GF-D8 (cell line): ENCODE measurements at regions not wholly inside any gene's neighbourhood (a gene's known extent, or its start where the extent isn't known, plus 50 kb on each side); places are given as distances from the start of the nearest gene placed in this dataset.
"Not testable (repeated sequence)": the region's sequence is repeated elsewhere in the genome, so short reads cannot be mapped to it uniquely, and the experiment has no call there.

Experiments used
- DNase-seq: peaks from one replicate; lab custom pipeline; 2025; lab: John Stamatoyannopoulos, UW

DNA sequence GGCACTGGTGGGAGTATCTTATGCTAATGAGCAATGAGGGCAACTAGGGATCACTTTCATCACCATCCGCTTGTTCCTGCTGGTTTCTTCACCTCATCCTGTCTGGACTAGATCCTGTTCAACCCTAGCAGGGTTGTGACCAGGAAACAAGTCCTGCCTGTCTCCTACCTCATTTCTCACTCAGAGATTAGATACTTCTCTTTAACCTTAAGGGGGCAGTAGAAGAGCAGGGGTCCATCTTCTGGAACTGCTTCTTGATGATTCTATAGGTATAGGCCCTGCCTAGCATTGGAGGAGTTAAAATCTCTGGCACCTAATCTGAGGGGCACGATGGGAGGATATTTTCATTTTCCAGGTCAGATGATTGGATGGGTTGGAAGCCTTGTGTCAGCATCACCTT lies 415.5 kb downstream of the TGIF2LX start:
- DNase-seq = not testable (repeated sequence)

DNA sequence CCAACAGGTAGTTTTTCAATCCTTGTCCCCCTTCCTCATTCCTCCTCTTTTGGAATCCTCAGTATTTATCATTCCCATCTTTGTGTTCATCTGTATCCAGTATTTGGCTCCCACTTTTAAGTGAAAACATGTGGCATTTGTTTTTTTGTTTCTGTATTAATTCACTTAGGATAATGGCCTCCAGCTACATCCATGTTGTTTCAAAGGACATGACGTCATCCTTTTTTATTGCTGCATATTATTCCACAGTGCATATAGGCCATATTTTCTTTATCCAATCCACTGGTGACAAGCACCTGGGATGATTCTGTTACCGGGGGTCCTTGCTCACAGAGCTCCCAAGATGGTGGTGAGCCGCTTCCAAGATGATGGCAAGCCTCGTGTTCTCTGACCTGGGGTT lies 447.9 kb downstream of the TGIF2LX start:
- not testable (repeated sequence) for DNase-seq

DNA sequence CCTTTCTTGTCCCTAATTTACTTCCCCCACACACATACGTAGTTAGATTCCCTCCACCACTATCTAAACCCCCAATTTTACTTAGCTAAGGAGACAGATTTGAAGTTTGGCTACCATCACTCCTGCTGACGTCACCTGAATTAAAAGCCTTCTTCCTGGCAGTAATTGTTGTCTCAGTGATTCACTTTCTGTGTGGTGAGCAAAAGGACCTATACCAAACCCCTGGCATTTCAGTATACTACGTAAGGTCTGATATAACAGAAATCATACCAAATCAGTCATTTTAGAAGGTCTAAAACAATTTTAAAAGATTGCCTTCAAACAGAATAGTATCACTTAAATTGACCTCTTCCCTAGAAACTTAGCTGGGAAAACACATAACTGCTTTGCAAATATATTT lies 476.3 kb downstream of the TGIF2LX start:
- DNase-seq = not testable (repeated sequence)

DNA sequence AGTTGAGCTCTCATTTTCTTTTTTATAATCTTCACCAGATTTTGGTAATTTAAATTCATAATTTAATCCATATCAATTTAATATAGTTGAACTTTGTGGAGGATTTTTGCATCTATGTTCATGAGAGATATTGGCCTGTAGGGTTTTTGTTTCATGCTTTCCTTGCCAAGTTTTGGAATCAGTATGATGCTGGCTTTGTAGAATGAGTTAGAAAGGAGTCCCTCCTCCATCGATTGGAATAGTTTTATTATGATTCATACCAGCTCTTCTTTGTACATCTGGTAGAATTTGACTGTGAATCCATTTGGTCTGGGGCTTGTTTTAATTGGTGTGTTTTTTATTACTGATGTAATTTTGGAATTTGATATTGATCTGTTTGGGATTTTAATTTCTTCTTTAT lies 480.5 kb downstream of the TGIF2LX start:
- DNase-seq = not testable (repeated sequence)

DNA sequence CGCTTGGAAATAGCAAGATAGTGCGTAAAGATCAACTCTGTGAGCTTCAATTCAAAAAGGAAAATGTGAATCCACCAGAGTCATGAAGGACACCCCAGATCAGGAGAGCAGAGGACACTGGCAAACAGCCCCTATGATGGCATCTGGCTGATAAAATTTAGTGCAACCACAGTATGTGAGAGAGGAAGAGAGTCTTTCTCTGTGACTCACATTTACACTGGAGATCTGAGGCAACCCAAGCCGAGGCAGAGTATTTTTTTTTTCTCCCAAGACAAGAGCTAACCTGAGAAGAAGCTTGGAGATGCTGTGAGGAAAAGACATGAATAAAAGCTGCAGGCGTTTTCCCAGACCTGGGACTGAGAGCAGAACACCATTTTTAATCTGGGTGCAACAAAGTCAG lies 482.2 kb downstream of the TGIF2LX start:
- not testable (repeated sequence) for DNase-seq

DNA sequence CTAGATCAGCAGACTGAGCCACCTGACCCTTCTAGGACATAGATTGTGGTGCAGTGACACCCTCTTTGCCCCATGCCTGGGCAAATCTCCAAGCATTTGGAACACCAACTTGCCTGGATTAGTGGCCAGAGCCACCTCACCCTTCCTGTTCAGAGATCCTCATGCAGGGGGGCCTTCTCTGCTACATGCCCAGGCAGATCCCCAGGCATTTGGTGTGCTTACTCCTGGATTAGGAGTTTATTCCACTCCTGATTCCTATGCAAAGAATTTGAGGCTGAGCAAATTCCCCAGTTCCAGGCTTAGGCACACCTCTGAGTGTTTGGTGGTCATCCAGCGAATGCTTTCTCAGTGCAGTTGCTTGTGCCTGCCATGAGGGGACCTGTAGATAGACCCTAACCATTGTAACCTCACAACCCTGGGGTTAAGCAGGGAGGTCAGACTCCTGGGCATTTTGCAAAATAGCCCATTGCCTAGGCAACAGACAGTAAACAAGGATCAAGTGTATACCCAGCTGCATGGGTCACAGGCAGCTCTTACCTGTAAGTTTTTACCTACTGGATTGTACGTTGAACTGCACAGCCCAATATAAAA lies 483.2 kb downstream of the TGIF2LX start:
- not testable (repeated sequence) for DNase-seq

DNA sequence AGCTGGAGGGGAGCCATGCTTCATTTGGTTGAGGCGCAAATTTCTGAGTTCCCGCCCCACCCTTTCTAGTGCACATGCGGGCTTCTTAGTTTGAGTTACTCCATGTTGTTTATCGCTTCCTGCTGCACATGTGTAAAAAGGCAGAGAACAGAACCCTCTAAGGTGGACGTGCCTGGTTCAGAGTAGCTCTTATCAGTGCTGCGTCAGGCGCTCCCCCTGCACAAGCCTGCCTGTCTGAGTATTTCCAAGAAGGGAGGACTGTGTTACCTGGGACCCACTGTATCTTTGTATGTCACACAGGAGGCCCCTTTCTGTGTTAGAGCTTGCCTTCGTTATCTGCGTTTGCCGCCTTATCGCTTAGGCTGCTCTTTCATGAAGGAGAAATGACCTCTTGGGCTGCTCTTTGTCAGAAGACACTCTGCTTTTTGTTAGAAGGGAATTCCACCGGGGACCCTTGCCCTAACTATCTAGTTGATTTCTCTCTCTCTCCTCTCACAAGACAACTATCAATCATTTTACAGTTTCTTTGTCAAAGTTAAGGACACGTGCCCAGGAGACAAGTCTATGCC lies 532.1 kb downstream of the TGIF2LX start:
- not testable (repeated sequence) for DNase-seq

DNA sequence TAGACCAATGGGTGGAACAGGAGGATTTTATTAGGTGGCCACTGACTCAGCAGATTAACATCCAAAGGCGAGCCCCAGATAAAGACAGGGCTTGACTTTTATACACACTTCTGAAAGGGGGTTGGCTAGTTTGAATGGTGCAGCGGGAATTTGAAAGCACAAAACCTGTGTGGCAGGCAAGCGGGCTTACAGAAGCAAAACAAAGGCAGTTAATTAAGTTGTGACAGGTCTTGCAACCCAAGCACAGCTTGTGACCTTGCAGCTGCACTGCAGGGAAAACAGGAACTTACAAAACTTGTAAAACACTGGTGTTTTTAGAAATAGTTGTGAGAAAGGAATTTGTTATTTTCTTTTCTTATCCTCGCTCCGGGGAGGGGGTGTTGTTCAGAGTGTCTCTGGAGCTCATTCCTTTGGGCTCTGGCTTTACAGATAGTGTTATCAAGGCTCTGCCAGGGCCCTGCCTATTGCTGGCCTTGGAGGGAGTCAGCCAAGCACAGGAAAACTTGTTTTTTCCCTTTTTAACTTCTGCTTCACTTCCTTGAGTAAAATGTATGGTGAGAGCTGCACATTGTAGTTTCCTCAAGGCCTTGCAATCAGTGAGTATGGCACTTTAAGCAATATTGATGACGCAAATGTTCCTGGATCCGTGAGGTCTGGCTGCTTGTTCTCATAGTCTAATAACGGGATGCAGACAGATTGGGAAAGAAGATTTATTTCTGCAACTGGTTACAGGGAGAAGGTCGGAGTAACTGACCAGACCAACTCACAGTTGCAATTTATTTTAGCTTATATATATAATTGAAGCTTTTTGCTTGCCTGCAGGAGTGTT lies 536.6 kb downstream of the TGIF2LX start:
- DNase-seq = peak; percentile 40

DNA sequence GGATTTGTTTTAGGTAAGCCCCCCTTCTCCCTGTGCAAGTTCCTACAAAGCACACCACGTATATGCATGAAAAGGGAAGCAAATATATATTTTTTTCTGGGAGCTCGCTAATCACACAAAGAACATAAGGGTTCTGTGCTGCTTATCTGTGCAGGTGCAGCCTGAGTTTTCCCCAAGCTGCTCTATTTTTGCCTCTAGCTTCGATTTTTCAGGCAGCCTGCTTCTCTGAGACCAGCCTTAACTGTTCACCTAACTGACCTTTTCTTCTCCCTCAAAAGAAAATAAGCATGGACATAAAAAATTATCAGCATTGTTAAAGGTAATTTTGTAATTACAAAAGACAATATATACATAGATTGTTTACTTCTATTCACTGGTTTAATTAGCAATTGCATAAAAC lies 552.7 kb downstream of the TGIF2LX start:
- DNase-seq = not testable (repeated sequence)

DNA sequence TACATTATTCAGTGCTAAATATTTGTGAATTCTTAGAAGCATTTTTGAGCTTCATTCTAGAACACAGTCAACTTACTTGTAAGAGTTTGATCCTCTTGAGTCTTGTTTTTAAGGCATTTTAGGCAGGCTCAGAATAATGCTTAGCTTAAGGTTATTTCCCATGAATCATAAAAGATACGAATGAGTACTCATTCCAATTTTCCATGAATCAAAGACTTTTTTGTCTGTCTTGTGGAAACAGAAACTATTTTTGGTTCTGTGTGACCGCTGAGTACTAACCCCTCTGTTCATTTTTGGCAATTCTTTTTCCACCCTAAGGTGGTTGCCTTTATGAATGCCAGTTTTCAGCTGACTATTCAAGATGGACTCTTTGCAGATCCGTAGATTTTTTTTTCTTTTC lies 563.7 kb downstream of the TGIF2LX start:
- not testable (repeated sequence) for DNase-seq

DNA sequence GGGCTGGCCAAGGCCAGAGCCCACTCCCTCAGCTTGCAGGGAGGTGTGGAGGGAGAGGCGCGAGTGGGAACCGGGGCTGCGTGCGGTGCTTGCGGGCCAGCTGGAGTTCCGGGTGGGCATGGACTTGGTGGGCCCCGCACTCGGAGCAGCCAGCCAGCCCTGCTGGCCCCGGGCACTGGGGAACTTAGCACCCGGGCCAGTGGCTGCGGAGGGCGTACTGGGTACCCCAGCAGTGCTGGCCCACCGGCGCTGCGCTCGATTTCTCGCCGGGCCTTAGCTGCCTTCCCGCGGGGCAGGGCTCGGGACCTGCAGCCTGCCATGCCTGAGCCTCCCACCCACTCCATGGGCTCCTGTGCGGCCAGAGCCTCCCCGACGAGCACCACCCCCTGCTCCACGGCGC lies 599.6 kb downstream of the TGIF2LX start:
- DNase-seq = not testable (repeated sequence)

DNA sequence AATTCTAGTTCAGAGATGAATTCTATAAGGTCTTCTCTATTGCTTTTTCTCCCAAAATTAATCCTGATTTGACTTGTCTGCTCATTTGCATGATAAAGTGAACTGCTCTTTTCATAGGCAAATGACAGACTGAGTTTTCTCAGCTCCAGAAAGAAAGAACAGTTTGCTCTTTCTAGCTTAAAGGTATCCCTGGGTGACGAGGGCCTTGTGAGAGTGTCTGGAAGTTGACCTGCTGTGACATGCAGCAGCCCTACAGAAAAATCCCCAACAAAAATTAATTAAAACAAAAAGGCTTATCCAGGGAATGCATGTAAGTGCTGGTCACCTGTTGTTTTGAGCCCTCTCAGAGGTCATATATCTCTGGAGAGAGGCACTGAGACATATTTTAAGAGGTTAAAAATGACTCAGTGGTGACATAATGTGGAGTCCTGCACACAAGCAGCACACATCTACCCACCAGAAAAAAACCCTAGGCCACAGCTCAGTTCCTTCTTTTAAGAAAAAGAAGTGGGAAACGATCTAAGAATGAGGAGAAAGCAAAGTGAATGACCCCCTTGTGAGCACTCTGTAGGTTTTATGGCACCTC lies 602.8 kb downstream of the TGIF2LX start:
- DNase-seq = not testable (repeated sequence)
